MM.1S (cell line): ENCODE measurements at regions not wholly inside any gene's neighbourhood (a gene's known extent, or its start where the extent isn't known, plus 50 kb on each side); places are given as distances from the start of the nearest gene placed in this dataset.

Source experiments
- DNase-seq: peaks from one replicate; pipeline ENCODE4 v3.0.0-alpha.2; 2015
- H2AFZ ChIP-seq: fragments of 300-600 bp; sonication (generic); 2 replicates; pipeline ENCODE4 v1.6.0; 2016; ENCODE audit warnings: antibody characterized with exemption, low read length
- H3F3A ChIP-seq: fragments of 300-600 bp; sonication (generic); 2 replicates; pipeline ENCODE4 v1.6.1; 2016; ENCODE audit warnings: mild to moderate bottlenecking, antibody characterized with exemption, low read length, moderate library complexity, mixed read lengths; ENCODE audit not compliant: insufficient read depth
- H3K27ac ChIP-seq: fragments of 300-600 bp; sonication (generic); 2 replicates; pipeline ENCODE4 v1.5.1; 2016; ENCODE audit warnings: mild to moderate bottlenecking, low read length
- H3K27me3 ChIP-seq: fragments of 300-600 bp; sonication (generic); replicated peaks from 2 replicates; pipeline ENCODE4 v1.6.0; 2016; ENCODE audit warnings: low read length; ENCODE audit not compliant: insufficient read depth
- H3K36me3 ChIP-seq: fragments of 300-600 bp; sonication (generic); replicated peaks from 2 replicates; pipeline ENCODE4 v1.6.1; 2016; ENCODE audit warnings: mild to moderate bottlenecking, low read length, mixed read lengths; ENCODE audit not compliant: insufficient read depth
- H3K4me1 ChIP-seq: fragments of 300-600 bp; sonication (generic); 2 replicates; pipeline ENCODE4 v1.6.1; 2016; ENCODE audit warnings: low read length, mixed read lengths
- H3K4me2 ChIP-seq: fragments of 300-600 bp; sonication (generic); 2 replicates; pipeline ENCODE4 v1.6.0; 2016; ENCODE audit warnings: low read depth, low read length
- H3K4me3 ChIP-seq: fragments of 300-600 bp; sonication (generic); 2 replicates; pipeline ENCODE4 v1.5.1; 2016; ENCODE audit warnings: low read length, mixed read lengths
- H3K79me2 ChIP-seq: fragments of 300-600 bp; sonication (generic); 2 replicates; pipeline ENCODE4 v1.6.1; 2016; ENCODE audit warnings: mixed run types, low read length, mixed read lengths
- H3K9ac ChIP-seq: fragments of 300-600 bp; sonication (generic); 2 replicates; pipeline ENCODE4 v1.6.1; 2016; ENCODE audit warnings: low read length, mixed read lengths
- H3K9me2 ChIP-seq: fragments of 300-600 bp; sonication (generic); replicated peaks from 2 replicates; pipeline ENCODE4 v1.6.1; 2016; ENCODE audit warnings: mild to moderate bottlenecking, low read length, mixed read lengths; ENCODE audit not compliant: insufficient read depth
- H3K9me3 ChIP-seq: fragments of 300-600 bp; sonication (generic); replicated peaks from 2 replicates; pipeline ENCODE4 v1.6.1; 2016; ENCODE audit warnings: mild to moderate bottlenecking, low read length, mixed read lengths; ENCODE audit not compliant: insufficient read depth
- H4K20me1 ChIP-seq: fragments of 300-600 bp; sonication (generic); 2 replicates; pipeline ENCODE4 v1.6.1; 2016; ENCODE audit warnings: mild to moderate bottlenecking, low read length, moderate library complexity, mixed read lengths; ENCODE audit not compliant: insufficient read depth
- EZH2 ChIP-seq: fragments of 300-600 bp; sonication (generic); optimal IDR thresholded peaks from 2 replicates; pipeline ENCODE3; 2017; ENCODE audit warnings: low read depth, mild to moderate bottlenecking, antibody characterized with exemption, low read length, mixed read lengths
- EZH2phosphoT487 ChIP-seq: fragments of 300-600 bp; sonication (generic); IDR thresholded peaks from 2 replicates; pipeline ENCODE4 v1.6.1; 2018; ENCODE audit warnings: antibody characterized with exemption, low read length
- TF ChIP-seq, protein P1 (sequence below): fragments of 300-600 bp; sonication (generic); IDR thresholded peaks from 2 replicates; pipeline ENCODE4 v1.5.1; 2016; ENCODE audit warnings: antibody characterized with exemption, low read length, mixed read lengths

DNA sequence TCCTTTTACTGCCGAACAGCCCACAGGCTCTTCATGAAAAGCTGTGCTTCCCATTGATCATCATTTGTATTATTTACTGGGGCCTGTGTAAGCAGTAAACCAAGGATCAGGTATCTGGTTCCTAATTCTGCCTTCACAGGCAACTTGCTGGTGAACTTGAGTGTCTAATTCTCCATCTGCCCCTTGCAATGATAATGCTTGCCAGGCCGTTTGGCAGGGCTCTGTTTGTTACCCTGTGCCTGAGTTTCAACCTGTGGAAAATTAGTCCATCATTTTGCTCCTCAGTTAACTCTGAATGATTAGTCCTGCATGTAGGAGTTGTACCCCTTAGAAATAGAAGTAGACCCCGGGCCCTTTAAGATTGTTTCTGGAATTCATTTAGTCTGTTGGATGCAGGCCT is 298.4 kb upstream of the CADM1 start:
- Histone ChIP-seq H3K9me2 (no peaks in the 10 kb centered on the region), H2AFZ (no peak overlapping the region), H3K9ac (no peak overlapping the region), H3K4me1 (no peaks in the 10 kb centered on the region), H3F3A (no peaks in the 10 kb centered on the region), H3K79me2 (no peaks in the 10 kb centered on the region), H4K20me1 (no peaks in the 10 kb centered on the region), H3K27me3 (no peaks in the 10 kb centered on the region), H3K27ac (no peak overlapping the region), H3K9me3 (no peaks in the 10 kb centered on the region), H3K4me2 (no peak overlapping the region), H3K36me3 (no peaks in the 10 kb centered on the region), H3K4me3 (no peak overlapping the region)
- no peak for DNase-seq
- TF ChIP-seq EZH2 (no peak), EZH2phosphoT487 (no peak)
- TF ChIP-seq, protein P1, sequence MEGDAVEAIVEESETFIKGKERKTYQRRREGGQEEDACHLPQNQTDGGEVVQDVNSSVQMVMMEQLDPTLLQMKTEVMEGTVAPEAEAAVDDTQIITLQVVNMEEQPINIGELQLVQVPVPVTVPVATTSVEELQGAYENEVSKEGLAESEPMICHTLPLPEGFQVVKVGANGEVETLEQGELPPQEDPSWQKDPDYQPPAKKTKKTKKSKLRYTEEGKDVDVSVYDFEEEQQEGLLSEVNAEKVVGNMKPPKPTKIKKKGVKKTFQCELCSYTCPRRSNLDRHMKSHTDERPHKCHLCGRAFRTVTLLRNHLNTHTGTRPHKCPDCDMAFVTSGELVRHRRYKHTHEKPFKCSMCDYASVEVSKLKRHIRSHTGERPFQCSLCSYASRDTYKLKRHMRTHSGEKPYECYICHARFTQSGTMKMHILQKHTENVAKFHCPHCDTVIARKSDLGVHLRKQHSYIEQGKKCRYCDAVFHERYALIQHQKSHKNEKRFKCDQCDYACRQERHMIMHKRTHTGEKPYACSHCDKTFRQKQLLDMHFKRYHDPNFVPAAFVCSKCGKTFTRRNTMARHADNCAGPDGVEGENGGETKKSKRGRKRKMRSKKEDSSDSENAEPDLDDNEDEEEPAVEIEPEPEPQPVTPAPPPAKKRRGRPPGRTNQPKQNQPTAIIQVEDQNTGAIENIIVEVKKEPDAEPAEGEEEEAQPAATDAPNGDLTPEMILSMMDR: no peak

DNA sequence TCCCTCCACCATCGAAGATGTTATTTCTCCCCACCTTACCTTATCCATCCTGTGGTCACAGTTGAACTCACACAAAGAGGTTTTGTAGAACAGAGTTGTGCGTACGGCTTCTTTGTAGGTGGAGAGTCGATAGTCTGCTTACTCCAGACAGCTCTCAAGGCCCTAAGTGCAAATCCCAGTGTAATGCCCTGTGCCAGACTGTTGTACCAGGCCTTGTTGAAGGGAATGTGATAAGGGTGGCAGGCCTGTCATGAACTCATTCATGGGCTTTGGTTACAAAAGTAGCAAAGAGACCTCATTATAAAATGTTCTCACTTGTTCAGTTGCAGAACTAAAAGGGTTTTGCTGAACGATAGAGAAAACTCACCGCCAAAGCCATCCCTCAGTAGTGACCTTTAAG is 288.7 kb upstream of the CADM1 start:
- TF ChIP-seq, protein P1: no peak
- TF ChIP-seq EZH2 (no peak), EZH2phosphoT487 (no peak)
- H3F3A ChIP-seq: no peaks in the 10 kb centered on the region
- no peak overlapping the region for H2AFZ ChIP-seq
- no peaks in the 10 kb centered on the region for H3K36me3 ChIP-seq
- no peaks in the 10 kb centered on the region for H4K20me1 ChIP-seq
- no peak overlapping the region for H3K4me3 ChIP-seq
- H3K27me3 ChIP-seq: no peaks in the 10 kb centered on the region
- H3K9ac ChIP-seq: no peak overlapping the region
- H3K9me3 ChIP-seq: no peaks in the 10 kb centered on the region
- H3K9me2 ChIP-seq: no peaks in the 10 kb centered on the region
- no peaks in the 10 kb centered on the region for H3K4me1 ChIP-seq
- H3K27ac ChIP-seq: no peak overlapping the region
- no peak for DNase-seq
- no peaks in the 10 kb centered on the region for H3K79me2 ChIP-seq
- H3K4me2 ChIP-seq: no peak overlapping the region

DNA sequence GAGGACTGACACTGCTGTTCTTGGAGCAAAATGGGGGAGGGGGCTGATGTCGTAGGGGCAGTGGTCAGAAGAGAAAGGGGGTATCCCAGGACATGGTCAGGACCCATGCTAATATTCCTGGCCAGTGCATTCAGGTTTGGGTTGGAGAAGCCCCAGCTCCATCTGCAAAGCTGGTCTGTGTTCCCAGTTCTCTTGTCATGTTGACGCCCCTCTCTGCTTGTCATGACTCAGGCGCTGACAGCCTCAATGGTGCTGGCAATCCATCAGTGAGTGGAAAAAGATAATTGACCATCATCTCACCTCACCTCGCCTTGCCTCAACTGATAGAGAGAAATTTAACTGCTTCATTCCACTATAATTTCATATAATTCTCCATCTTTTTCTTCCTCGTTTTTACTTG is 283.1 kb upstream of the CADM1 start:
- TF ChIP-seq EZH2 (no peak), EZH2phosphoT487 (no peak)
- TF ChIP-seq, protein P1: no peak
- Histone ChIP-seq H3K4me2 (no peak overlapping the region), H3K79me2 (no peaks in the 10 kb centered on the region), H3K4me1 (no peaks in the 10 kb centered on the region), H3K36me3 (no peaks in the 10 kb centered on the region), H3F3A (no peaks in the 10 kb centered on the region), H2AFZ (no peak overlapping the region), H3K9me3 (no peaks in the 10 kb centered on the region), H3K4me3 (no peak overlapping the region), H3K9ac (no peak overlapping the region), H3K9me2 (no peaks in the 10 kb centered on the region), H3K27me3 (no peaks in the 10 kb centered on the region), H4K20me1 (no peaks in the 10 kb centered on the region), H3K27ac (no peak overlapping the region)
- DNase-seq: no peak
